Upper lobe of left lung (tissue), 6 donors: ENCODE measurements at regions not wholly inside any gene's neighbourhood (a gene's known extent, or its start where the extent isn't known, plus 50 kb on each side); places are given as distances from the start of the nearest gene placed in this dataset.

ENCODE experiments used
- ATAC-seq, 2 donors: fragments of 200-7000 bp; cut with Tn5 transposase; one replicate each; pipeline ENCODE4 v1.9.1; 2022; ENCODE audit warnings: mild to moderate bottlenecking in 2 of 2, moderate library complexity in 2 of 2; ENCODE audit not compliant: low FRiP score in 2 of 2
- DNase-seq, 2 donors: peaks; one replicate each; pipeline ENCODE4 v3.0.0-alpha.2; 2019 to 2020
- H3K27ac ChIP-seq, 4 donors: fragments of 200-600 bp; sonication (generic); one replicate each; pipeline ENCODE4 v1.5.1; 2016 to 2019
- H3K27me3 ChIP-seq, 4 donors: fragments of 200-600 bp; sonication (generic); one replicate each; pipeline ENCODE4 v1.5.1; 2017 to 2019
- H3K36me3 ChIP-seq, 4 donors: fragments of 200-600 bp; sonication (generic); one replicate each; pipeline ENCODE4 v1.5.1; 2016 to 2019
- H3K4me1 ChIP-seq, 4 donors: fragments of 200-600 bp; sonication (generic); one replicate each; pipeline ENCODE4 v1.5.1; 2018 to 2019
- H3K4me3 ChIP-seq, 4 donors: fragments of 200-600 bp; sonication (generic); one replicate each; pipeline ENCODE4 v1.5.1; 2017 to 2019; ENCODE audit warnings: mild to moderate bottlenecking in 2 of 4, moderate library complexity in 1 of 4
- H3K9me3 ChIP-seq, 4 donors: fragments of 200-600 bp; sonication (generic); one replicate each; pipeline ENCODE4 v1.5.1; 2018 to 2019
- EP300 ChIP-seq, 4 donors: sonication (generic); formaldehyde crosslinking; IDR thresholded peaks; one replicate each; pipeline ENCODE4 v1.5.1; 2017; ENCODE audit warnings: antibody characterized with exemption in 4 of 4, control low read depth in 2 of 4
- POLR2A ChIP-seq, 4 donors: fragments of 450-650 bp; IDR thresholded peaks; one replicate each; pipeline ENCODE4 v1.5.1; 2016 to 2017; ENCODE audit warnings: antibody characterized with exemption in 4 of 4, mild to moderate bottlenecking in 2 of 4
- POLR2AphosphoS5 ChIP-seq, 2 donors: sonication (generic); formaldehyde crosslinking; IDR thresholded peaks; one replicate each; pipeline ENCODE4 v1.5.1; 2017; ENCODE audit warnings: antibody characterized with exemption in 2 of 2
- WGBS, 2 donors: methylation state at CpG; one replicate each; pipeline ENCODE4 v1.1.5; 2017 to 2018; 5-methylcytosine and 5-hydroxymethylcytosine counted together
- TF ChIP-seq, protein P1 (sequence below), 6 experiments: fragments of 450-650 bp in 4 of 6; fragments of 200-600 bp in 2 of 6; sonication (generic) in 2 of 6; IDR thresholded peaks; one replicate each; pipeline ENCODE4 v1.5.1; 2016 to 2019; ENCODE audit warnings: antibody characterized with exemption in 6 of 6
- donor health status: DM: no; HTN: no; CAD: no; lungs with moderate emphysema.
- donor health status: DM: no; HTN: yes; CAD: no; lungs with severe emphysema.

DNA sequence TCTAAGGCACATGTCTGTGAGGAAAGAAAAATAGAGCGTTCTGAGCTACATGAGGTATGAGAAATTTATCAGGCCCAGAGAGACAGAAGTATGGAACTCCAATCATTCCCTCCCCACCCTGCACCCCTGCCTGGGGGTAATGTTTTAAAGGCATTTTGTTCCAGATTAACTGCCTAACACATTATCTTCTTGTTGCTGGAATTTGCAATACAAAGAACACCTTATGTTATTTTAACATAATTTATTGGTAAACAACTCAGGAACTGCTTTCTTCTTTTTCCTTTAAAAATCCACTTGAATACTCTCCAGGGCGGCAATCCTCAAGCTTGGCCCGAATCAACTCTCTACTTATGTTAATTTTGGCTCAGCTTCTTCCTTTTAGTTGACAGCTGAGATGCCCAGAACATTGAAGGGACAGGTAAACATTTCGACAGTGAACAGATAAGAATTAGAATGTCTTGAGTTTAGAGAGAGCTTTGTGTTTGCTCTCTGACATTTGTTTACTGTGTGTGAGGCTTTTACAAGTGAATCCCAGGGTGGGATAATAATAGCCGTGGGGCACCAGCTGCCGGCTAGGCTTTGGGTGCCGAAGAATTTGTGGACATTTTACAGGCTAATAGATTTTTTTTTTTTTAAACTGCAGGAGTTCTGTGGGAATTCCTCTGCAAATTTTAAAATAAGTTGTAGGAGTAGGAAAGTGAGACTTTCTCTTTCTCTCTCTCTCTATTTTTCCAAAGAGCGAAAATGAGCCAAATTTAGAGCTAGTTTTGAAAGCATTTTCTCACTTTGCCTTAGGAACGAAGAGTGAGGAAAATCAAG is 96.4 kb upstream of the TAF11L2 start:
- Histone ChIP-seq H3K4me3 (no peak overlapping the region), H3K27ac (no peak overlapping the region), H3K27me3 (no peaks in the 10 kb centered on the region), H3K9me3 (no peaks in the 10 kb centered on the region), H3K36me3 (no peaks in the 10 kb centered on the region), H3K4me1 (peaks cover 3 to 16% (median 7%) of the 10 kb centered on the region in 4 donors)
- 34% methylated on average over 9 of the region's 9 CpGs for WGBS, 2 donors
- DNase-seq, result no peak
- no peak for ATAC-seq
- TF ChIP-seq POLR2AphosphoS5 (IDR thresholded peaks at IDR 0.05), result no peak
- TF ChIP-seq, protein P1, sequence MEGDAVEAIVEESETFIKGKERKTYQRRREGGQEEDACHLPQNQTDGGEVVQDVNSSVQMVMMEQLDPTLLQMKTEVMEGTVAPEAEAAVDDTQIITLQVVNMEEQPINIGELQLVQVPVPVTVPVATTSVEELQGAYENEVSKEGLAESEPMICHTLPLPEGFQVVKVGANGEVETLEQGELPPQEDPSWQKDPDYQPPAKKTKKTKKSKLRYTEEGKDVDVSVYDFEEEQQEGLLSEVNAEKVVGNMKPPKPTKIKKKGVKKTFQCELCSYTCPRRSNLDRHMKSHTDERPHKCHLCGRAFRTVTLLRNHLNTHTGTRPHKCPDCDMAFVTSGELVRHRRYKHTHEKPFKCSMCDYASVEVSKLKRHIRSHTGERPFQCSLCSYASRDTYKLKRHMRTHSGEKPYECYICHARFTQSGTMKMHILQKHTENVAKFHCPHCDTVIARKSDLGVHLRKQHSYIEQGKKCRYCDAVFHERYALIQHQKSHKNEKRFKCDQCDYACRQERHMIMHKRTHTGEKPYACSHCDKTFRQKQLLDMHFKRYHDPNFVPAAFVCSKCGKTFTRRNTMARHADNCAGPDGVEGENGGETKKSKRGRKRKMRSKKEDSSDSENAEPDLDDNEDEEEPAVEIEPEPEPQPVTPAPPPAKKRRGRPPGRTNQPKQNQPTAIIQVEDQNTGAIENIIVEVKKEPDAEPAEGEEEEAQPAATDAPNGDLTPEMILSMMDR (IDR thresholded peaks at IDR 0.05), result no peak
- no peak for TF ChIP-seq POLR2A (IDR thresholded peaks at IDR 0.05)
- TF ChIP-seq EP300 (IDR thresholded peaks at IDR 0.05), result no peak

GRCh38 chr5:17402289-17403121 is 95.5 kb upstream of the TAF11L2 start:
- no peaks in the 10 kb centered on the region for H3K9me3 ChIP-seq
- H3K27ac ChIP-seq, result no peak overlapping the region
- 30 to 32% methylated on average over 10 of the region's 10 CpGs for WGBS, 2 donors
- no peak for ATAC-seq
- TF ChIP-seq, protein P1 (IDR thresholded peaks at IDR 0.05), result no peak
- TF ChIP-seq POLR2AphosphoS5 (IDR thresholded peaks at IDR 0.05), result no peak
- no peak for TF ChIP-seq POLR2A (IDR thresholded peaks at IDR 0.05)
- TF ChIP-seq EP300 (IDR thresholded peaks at IDR 0.05), result no peak
- DNase-seq, result no peak
- H3K4me3 ChIP-seq, result no peak overlapping the region
- no peaks in the 10 kb centered on the region for H3K27me3 ChIP-seq
- no peaks in the 10 kb centered on the region for H3K36me3 ChIP-seq
- H3K4me1 ChIP-seq, result peaks cover 3 to 16% (median 7%) of the 10 kb centered on the region in 4 donors

DNA sequence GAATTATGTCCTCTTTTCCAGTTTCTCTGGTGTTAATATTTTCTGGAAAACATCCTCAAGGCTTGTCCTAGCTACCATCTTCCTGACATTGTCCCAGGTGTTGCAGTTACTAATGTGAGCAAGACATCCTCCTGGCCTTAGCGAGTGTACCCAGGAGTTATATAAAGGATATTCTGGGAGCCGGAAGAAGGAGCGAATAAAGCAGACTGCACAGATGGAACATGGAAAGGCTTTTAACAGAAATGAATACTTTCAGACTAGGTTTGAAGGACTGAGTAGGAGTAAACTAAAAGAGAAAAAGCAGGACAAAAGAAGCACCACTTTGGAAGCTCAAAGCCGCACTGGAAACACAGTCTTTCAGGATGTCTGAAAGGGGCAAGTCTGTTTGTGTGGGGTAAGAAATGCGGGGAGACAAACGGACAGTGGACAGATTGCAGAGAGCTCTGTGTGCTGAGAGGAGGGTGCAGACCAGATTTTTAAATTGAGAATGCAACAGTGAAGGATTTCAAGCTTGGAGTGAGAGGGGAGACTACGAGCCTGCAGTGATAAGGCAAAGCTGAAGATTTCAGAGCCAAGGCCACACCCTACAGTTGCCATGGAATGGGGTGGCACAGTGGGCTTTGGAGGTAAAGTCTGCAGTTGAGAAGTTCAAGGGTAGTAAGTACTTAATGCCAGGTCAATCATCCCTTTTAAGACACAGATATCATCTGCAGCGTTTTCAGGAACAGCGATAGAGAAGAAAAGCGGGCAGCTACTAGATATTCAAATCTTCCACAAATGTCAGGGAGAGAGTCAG is 94.1 kb upstream of the TAF11L2 start:
- Histone ChIP-seq H3K36me3 (no peaks in the 10 kb centered on the region), H3K9me3 (no peaks in the 10 kb centered on the region), H3K4me1 (peaks cover 3 to 16% (median 7%) of the 10 kb centered on the region in 4 donors), H3K27me3 (no peaks in the 10 kb centered on the region), H3K4me3 (no peak overlapping the region), H3K27ac (no peak overlapping the region)
- 71 to 77% methylated on average over 10 of the region's 10 CpGs for WGBS, 2 donors
- DNase-seq (no peak), ATAC-seq (no peak)
- TF ChIP-seq POLR2A (IDR thresholded peaks at IDR 0.05), result no peak
- TF ChIP-seq POLR2AphosphoS5 (IDR thresholded peaks at IDR 0.05), result no peak
- TF ChIP-seq, protein P1 (IDR thresholded peaks at IDR 0.05), result no peak
- no peak for TF ChIP-seq EP300 (IDR thresholded peaks at IDR 0.05)

GRCh38 chr5:17405976-17406375 is 92.1 kb upstream of the TAF11L2 start:
- no peaks in the 10 kb centered on the region for H3K36me3 ChIP-seq
- no peaks in the 10 kb centered on the region for H3K9me3 ChIP-seq
- H3K4me3 ChIP-seq, result no peak overlapping the region
- WGBS, 2 donors, result 86 to 88% methylated on average over 2 of the region's 2 CpGs
- H3K27ac ChIP-seq, result no peak overlapping the region
- H3K4me1 ChIP-seq, result peaks cover 2 to 13% (median 6%) of the 10 kb centered on the region in 4 donors
- H3K27me3 ChIP-seq, result no peaks in the 10 kb centered on the region
- DNase-seq (no peak), ATAC-seq (no peak)
- no peak for TF ChIP-seq POLR2A (IDR thresholded peaks at IDR 0.05)
- TF ChIP-seq, protein P1 (IDR thresholded peaks at IDR 0.05), result no peak
- TF ChIP-seq POLR2AphosphoS5 (IDR thresholded peaks at IDR 0.05), result no peak
- no peak for TF ChIP-seq EP300 (IDR thresholded peaks at IDR 0.05)
